WTC11 (cell line): ENCODE measurements at regions not wholly inside any gene's neighbourhood (a gene's known extent, or its start where the extent isn't known, plus 50 kb on each side); places are given as distances from the start of the nearest gene placed in this dataset.

Source experiments
- ATF1 ChIP-seq: sonication (generic); formaldehyde crosslinking; IDR thresholded peaks from 2 replicates; pipeline ENCODE4 v1.8.1; 2023; ENCODE audit warnings: mild to moderate bottlenecking, moderate library complexity, missing genetic modification reagents
- ATF2 ChIP-seq: sonication (generic); formaldehyde crosslinking; IDR thresholded peaks from 2 replicates; pipeline ENCODE4 v1.8.1; 2022; ENCODE audit warnings: low read depth, missing genetic modification reagents, borderline replicate concordance
- CTCF ChIP-seq: fragments of 200-600 bp; IDR thresholded peaks from 2 replicates; pipeline ENCODE4 v1.8.0; 2022; ENCODE audit warnings: antibody characterized with exemption
- FOXP1 ChIP-seq: sonication (generic); formaldehyde crosslinking; IDR thresholded peaks from 2 replicates; pipeline ENCODE4 v1.8.0; 2022; ENCODE audit warnings: missing genetic modification reagents, mild to moderate bottlenecking, moderate library complexity, borderline replicate concordance
- JAZF1 ChIP-seq: fragments of 250-450 bp; sonication (Bioruptor Pico); IDR thresholded peaks from 2 replicates; pipeline ENCODE4 v1.9.0; 2021; ENCODE audit warnings: moderate library complexity, mild to moderate bottlenecking, inconsistent platforms
- TP53 ChIP-seq: sonication (generic); formaldehyde crosslinking; IDR thresholded peaks from 2 replicates; pipeline ENCODE4 v1.8.1; 2023; ENCODE audit warnings: mild to moderate bottlenecking, missing genetic modification reagents
- ZNF121 ChIP-seq: sonication (generic); formaldehyde crosslinking; IDR thresholded peaks from 2 replicates; pipeline ENCODE4 v1.8.0; 2023; ENCODE audit warnings: missing genetic modification reagents
- TF ChIP-seq, protein P1 (sequence below): sonication (generic); formaldehyde crosslinking; IDR thresholded peaks from 2 replicates; pipeline ENCODE4 v1.8.0; 2023; ENCODE audit warnings: missing genetic modification reagents
- TF ChIP-seq, protein P2 (sequence below): sonication (generic); formaldehyde crosslinking; IDR thresholded peaks from 2 replicates; pipeline ENCODE4 v1.8.1; 2023; ENCODE audit warnings: mild to moderate bottlenecking, missing genetic modification reagents
- TF ChIP-seq, protein P3 (sequence below): sonication (generic); formaldehyde crosslinking; IDR thresholded peaks from 2 replicates; pipeline ENCODE4 v1.8.0; 2022; ENCODE audit warnings: mild to moderate bottlenecking, missing genetic modification reagents

- TF ChIP-seq ZNF121 (no peak), ATF2 (CRISPR knock-in tag) (no peak), ATF1 (no peak), FOXP1 (no peak), CTCF (no peak), JAZF1 (CRISPR knock-in tag) (no peak), TP53 (no peak)
- TF ChIP-seq, protein P1, sequence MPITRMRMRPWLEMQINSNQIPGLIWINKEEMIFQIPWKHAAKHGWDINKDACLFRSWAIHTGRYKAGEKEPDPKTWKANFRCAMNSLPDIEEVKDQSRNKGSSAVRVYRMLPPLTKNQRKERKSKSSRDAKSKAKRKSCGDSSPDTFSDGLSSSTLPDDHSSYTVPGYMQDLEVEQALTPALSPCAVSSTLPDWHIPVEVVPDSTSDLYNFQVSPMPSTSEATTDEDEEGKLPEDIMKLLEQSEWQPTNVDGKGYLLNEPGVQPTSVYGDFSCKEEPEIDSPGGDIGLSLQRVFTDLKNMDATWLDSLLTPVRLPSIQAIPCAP (CRISPR knock-in tag) = no peak
- TF ChIP-seq, protein P2, sequence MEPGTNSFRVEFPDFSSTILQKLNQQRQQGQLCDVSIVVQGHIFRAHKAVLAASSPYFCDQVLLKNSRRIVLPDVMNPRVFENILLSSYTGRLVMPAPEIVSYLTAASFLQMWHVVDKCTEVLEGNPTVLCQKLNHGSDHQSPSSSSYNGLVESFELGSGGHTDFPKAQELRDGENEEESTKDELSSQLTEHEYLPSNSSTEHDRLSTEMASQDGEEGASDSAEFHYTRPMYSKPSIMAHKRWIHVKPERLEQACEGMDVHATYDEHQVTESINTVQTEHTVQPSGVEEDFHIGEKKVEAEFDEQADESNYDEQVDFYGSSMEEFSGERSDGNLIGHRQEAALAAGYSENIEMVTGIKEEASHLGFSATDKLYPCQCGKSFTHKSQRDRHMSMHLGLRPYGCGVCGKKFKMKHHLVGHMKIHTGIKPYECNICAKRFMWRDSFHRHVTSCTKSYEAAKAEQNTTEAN (CRISPR knock-in tag) = no peak
- TF ChIP-seq, protein P3, sequence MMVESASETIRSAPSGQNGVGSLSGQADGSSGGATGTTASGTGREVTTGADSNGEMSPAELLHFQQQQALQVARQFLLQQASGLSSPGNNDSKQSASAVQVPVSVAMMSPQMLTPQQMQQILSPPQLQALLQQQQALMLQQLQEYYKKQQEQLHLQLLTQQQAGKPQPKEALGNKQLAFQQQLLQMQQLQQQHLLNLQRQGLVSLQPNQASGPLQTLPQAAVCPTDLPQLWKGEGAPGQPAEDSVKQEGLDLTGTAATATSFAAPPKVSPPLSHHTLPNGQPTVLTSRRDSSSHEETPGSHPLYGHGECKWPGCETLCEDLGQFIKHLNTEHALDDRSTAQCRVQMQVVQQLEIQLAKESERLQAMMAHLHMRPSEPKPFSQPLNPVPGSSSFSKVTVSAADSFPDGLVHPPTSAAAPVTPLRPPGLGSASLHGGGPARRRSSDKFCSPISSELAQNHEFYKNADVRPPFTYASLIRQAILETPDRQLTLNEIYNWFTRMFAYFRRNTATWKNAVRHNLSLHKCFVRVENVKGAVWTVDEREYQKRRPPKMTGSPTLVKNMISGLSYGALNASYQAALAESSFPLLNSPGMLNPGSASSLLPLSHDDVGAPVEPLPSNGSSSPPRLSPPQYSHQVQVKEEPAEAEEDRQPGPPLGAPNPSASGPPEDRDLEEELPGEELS (CRISPR knock-in tag) = no peak
These were observed 297.1 kb downstream of the IRF8 start for GRCh38 chr16:86195863-86196630.
